ENCODE measurements at regions not wholly inside any gene's neighbourhood (a gene's known extent, or its start where the extent isn't known, plus 50 kb on each side); places are given as distances from the start of the nearest gene placed in this dataset.

- no peak for TF ChIP-seq ZNF274 (IDR thresholded peaks at IDR 0.05; ENCODE audit: borderline replicate concordance, extremely low read depth, low read length)
- TF ChIP-seq POLR2A (IDR thresholded peaks at IDR 0.05; ENCODE audit: control extremely low read depth in 1 of 2, low read depth in 2 of 2, low read length in 2 of 2): no peak
- no peak for TF ChIP-seq CTCF (IDR thresholded peaks at IDR 0.05; ENCODE audit: control extremely low read depth in 1 of 3, insufficient read depth in 1 of 3, low read depth in 1 of 3, low read length in 3 of 3)
Observed at GRCh38 chr9:113763429-113763828, 112.7 kb upstream of the ZNF618 start.
